Astrocyte of the cerebellum (primary cell): ENCODE measurements at regions not wholly inside any gene's neighbourhood (a gene's known extent, or its start where the extent isn't known, plus 50 kb on each side); places are given as distances from the start of the nearest gene placed in this dataset.

Experiments
- DNase-seq: peaks from one replicate; pipeline ENCODE4 v3.0.0-alpha.2; 2011; ENCODE audit warnings: low read depth
- H3K4me3 ChIP-seq: 2 replicates; pipeline ENCODE4 v1.5.1; 2011; ENCODE audit warnings: mild to moderate bottlenecking, low read depth, low read length, moderate library complexity
- in situ Hi-C: cut with HindIII; loops from 2 replicates; pipeline ENCODE4 v1.10.0; 2017; ENCODE audit warnings: low sequenced_read_pairs
- TF ChIP-seq, protein P1 (sequence below): IDR thresholded peaks from 2 replicates; pipeline ENCODE4 v1.5.1; 2012; ENCODE audit warnings: low read length, low read depth, moderate library complexity, mild to moderate bottlenecking; ENCODE audit errors: missing control alignments

DNA sequence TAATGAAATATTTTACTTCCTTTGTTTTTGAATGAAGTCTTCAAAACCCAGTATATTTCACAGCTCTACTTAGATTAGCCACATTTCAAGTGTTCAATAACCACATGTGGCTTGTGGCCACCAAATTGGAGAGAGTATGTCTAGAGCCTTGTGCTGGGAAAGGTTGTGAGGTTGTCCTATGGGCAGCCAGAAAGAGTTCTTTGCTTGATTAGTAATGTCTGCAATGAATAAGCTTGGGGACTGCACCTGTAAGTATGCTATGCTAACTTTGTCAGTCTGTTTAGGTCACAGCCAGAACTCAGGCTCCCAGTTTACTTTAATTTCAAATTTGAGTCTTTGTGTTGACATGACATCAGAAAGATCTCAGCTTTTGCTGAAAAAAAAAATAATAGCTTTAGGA, 294.9 kb upstream of the SOX14 start:
- in situ Hi-C loops = no loop called here
- no peak for DNase-seq
- no peak overlapping the region for H3K4me3 ChIP-seq
- TF ChIP-seq, protein P1, sequence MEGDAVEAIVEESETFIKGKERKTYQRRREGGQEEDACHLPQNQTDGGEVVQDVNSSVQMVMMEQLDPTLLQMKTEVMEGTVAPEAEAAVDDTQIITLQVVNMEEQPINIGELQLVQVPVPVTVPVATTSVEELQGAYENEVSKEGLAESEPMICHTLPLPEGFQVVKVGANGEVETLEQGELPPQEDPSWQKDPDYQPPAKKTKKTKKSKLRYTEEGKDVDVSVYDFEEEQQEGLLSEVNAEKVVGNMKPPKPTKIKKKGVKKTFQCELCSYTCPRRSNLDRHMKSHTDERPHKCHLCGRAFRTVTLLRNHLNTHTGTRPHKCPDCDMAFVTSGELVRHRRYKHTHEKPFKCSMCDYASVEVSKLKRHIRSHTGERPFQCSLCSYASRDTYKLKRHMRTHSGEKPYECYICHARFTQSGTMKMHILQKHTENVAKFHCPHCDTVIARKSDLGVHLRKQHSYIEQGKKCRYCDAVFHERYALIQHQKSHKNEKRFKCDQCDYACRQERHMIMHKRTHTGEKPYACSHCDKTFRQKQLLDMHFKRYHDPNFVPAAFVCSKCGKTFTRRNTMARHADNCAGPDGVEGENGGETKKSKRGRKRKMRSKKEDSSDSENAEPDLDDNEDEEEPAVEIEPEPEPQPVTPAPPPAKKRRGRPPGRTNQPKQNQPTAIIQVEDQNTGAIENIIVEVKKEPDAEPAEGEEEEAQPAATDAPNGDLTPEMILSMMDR = no peak

DNA sequence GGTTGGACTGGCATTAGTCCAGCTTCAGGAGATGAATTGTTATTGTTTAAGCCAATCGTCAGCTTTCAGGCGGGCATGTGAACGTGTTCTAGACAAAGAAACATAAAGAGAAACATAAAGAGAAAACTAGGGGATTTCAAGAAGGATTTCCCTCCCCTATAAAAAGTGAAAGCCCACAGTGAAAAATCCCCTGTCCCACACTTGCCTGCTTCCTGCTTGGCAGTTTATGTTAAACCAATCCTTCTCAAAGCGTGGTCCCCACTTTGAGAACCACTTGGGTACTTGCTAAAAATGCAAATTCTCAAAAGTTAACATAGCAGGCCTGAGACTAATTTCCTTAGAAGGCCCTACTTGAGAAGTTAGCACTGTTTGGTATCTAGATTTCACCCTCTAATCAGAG, 293.0 kb upstream of the SOX14 start:
- TF ChIP-seq, protein P1 = no peak
- no peak for DNase-seq
- in situ Hi-C loops = no loop called here

DNA sequence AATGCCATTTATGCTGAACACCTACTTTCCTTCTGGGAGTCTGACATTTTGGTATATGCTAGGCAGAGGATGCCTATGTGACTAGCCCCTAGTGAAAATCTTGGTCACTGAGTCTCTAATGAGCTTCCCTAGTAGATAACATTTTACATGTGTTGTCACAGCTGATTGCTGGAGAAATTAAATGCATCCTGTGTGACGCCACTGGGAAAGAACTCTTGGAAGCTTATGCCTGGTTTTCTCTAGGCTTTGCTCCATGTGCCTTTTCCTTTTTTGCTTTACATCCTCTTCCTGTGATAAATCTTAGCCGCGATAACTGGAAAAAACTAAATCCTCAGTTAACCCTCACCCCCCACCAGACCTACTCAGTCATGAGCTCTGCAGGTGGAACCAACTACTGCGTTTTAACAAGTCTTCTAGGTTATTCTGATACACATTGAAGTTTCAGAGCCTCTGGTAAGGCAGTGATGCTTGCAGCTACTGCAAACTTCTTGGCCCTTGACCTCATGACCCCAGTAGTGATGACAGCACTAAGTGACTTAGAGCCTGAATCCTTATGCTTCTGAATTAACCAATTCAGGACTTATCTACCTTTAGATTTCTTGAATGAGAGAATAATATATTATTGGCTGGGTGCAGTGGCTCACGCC, 292.4 kb upstream of the SOX14 start:
- TF ChIP-seq, protein P1 = no peak
- in situ Hi-C loops = no loop called here
- DNase-seq = no peak
- H3K4me3 ChIP-seq = no peak overlapping the region

More for the DNA sequence above, 293.0 kb upstream of the SOX14 start:
- no peak overlapping the region for H3K4me3 ChIP-seq

DNA sequence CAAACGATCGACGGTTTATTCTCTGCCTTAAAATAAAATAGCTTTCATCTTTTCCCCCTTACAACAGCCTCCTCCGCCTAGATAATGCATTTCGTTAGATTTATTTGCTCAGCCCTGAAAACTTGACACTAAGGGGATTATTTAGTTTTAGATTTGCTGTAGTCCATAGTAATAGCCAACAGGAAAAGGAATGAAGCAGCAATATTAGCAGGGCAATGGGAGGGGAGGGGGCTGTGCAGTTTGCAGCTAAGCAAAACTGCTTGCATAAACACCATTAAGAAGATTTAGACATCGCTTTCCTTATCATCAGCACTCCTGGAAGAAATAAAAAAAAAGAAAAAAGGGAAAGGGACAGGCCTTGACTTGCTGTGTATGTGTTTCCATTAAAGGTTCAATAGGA, 286.5 kb upstream of the SOX14 start:
- in situ Hi-C loops = no loop called here
- DNase-seq = no peak

DNA sequence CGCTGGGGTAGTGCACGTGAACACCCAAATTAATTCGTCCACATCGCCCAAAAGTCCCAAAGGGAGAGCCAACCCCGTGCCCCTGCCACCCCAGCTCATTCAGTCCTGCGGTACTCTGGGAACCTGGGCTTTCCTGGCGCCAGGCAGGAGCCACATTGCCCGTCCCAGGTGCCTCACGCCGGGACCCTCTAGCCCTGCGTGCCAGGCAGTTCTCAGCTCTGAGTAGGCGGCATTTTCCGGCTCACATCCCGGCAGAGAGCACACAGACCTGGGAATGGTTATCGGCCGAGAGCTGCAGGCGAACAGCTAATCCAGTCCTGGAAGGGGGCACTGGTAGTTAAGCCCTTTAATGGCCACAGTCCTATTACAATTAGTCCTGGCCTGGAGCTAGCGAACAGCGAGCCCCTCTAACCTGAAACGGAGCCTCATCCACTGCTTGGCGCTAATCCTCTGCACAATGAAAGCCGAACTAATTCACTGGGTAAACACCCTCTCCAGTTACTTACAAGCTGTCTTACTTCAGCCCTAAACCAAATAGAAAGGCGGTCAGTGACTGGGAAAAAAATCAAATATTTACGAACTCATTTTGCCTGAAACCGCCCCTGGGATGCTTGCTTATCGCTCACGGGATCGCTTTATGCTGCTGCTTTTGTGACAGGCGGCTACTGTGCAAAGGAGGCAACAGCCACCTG, 254.6 kb upstream of the SOX14 start:
- in situ Hi-C loops = no loop called here
- TF ChIP-seq, protein P1 = no peak
- DNase-seq = no peak
- H3K4me3 ChIP-seq = no peak overlapping the region

More for the DNA sequence above, 286.5 kb upstream of the SOX14 start:
- TF ChIP-seq, protein P1 = no peak
- H3K4me3 ChIP-seq = no peak overlapping the region

DNA sequence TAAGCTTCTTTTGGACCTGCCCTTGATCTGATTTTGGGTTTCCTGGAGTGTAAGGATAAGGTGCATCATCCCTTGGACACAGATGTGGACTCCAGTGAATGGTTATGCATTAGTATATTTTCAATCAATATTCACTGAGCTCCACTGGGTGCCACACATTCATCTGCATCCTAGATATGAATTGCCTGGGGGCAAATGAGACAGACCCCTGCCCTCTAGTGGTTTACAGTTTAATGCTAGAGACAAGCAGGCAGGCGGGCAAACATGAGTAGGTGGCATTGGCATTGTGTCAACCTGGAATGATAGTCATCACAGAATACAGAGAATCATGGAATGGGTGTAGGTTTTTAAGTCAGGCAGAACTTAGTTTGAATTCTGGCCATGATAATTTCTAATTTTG, 252.5 kb upstream of the SOX14 start:
- DNase-seq = no peak
- in situ Hi-C loops = no loop called here
- TF ChIP-seq, protein P1 = no peak
- H3K4me3 ChIP-seq = no peak overlapping the region
